ENCODE measurements at regions not wholly inside any gene's neighbourhood (a gene's known extent, or its start where the extent isn't known, plus 50 kb on each side); places are given as distances from the start of the nearest gene placed in this dataset.

DNA sequence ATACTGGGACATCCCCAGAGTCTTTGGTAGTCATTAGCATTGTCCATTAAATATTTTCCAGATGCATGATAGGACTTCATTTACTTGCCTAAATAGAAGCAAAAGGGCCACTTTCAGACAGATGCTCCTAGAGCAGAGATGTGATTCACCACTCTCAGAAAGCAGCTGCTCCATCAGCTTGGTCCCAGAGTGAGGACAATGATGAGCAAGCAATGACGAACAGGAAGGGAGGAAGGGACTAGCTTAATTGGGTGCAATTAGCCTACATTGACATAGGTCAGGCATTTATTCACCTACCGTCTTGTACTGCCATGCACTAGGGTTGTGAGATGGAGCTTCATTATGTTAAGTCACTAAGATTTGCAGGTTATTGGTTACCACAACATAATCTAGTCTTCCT is 85.1 kb upstream of the PLXNA2 start:
- no peak for DNase-seq (ENCODE audit: insufficient read length)
- no peak for FAIRE-seq
- TF ChIP-seq TAF1 (IDR thresholded peaks at IDR 0.05; ENCODE audit: borderline replicate concordance, low read depth, low read length) (no peak), POLR2A (IDR thresholded peaks at IDR 0.05; ENCODE audit: low read depth, low read length) (no peak), POLR2AphosphoS5 (IDR thresholded peaks at IDR 0.05; ENCODE audit: low read depth, low read length) (no peak)

DNA sequence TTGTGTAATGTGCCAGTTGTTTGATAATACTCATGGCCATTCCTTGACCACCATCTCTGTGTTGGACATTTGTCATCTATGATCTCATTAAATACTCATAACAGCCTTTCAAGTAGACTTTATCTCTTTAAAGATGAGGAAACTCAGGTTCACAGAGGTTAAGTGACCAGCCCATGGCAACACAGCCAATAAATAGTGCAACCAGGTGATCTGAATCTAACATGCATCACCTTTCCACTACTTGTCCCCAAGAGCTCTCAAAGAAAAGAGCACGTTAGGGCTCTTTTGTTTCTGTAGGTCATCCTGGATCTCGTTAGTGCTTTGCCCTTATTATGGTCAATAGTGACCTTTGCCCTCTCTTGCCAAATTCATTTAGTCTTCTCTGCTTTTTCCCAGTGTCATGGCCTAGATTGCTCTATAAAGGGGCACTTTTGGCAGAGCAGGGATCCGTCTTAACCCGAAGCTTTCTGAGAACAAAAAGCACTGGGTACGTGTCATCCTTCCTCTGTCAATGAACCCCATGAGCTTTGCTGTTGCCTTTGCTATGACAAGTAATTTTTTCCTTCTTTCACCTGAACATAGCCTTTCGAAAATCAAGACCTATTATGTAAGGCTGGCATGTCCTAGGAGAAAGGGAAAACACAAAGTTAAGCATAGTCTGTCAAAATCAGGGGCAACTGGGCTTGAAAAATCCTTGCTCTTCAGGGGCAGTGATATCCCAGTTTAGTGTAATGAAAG is 88.0 kb upstream of the PLXNA2 start:
- DNase-seq (ENCODE audit: insufficient read length) (no peak), FAIRE-seq (no peak)
- TF ChIP-seq POLR2A (IDR thresholded peaks at IDR 0.05; ENCODE audit: low read depth, low read length) (no peak), TAF1 (IDR thresholded peaks at IDR 0.05; ENCODE audit: borderline replicate concordance, low read depth, low read length) (no peak), POLR2AphosphoS5 (IDR thresholded peaks at IDR 0.05; ENCODE audit: low read depth, low read length) (no peak)

DNA sequence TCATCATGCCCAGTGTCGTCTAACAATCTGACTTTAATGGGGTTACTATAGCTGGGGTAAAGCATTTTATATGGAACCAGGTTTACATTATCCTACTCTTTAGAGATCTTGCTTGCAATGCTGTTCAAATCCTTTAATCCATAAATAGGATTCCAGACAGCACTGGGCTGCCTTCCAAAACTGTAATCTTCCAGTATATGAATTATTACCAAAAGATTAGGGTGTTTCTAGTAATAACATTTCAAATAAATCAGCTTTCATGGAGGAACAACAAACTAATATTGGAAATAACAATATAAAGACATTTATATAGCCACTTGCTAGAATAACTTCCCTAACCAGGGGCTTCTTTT is 88.6 kb upstream of the PLXNA2 start:
- no peak for DNase-seq (ENCODE audit: insufficient read length)
- FAIRE-seq: no peak
- TF ChIP-seq TAF1 (IDR thresholded peaks at IDR 0.05; ENCODE audit: borderline replicate concordance, low read depth, low read length) (no peak), POLR2AphosphoS5 (IDR thresholded peaks at IDR 0.05; ENCODE audit: low read depth, low read length) (no peak), POLR2A (IDR thresholded peaks at IDR 0.05; ENCODE audit: low read depth, low read length) (no peak)

DNA sequence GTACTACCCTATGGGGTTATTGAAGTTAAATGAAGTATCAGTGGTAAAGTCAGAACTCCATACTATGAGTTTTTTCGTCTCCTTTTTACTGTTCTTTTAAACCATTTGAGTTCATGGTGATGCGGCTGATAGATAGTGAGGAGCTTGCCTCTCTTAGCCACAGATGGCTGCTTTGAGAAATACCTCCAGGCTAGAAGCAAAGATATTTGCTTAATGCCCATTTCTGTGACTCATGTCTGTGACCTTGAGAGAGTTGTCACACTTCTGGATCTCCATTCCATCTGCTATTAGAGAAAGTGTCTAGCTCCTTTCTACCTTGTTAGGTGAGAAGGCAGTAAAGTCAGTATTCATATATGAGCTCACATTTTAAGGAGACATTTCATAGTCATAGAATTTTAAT is 89.5 kb upstream of the PLXNA2 start:
- no peak for FAIRE-seq

DNA sequence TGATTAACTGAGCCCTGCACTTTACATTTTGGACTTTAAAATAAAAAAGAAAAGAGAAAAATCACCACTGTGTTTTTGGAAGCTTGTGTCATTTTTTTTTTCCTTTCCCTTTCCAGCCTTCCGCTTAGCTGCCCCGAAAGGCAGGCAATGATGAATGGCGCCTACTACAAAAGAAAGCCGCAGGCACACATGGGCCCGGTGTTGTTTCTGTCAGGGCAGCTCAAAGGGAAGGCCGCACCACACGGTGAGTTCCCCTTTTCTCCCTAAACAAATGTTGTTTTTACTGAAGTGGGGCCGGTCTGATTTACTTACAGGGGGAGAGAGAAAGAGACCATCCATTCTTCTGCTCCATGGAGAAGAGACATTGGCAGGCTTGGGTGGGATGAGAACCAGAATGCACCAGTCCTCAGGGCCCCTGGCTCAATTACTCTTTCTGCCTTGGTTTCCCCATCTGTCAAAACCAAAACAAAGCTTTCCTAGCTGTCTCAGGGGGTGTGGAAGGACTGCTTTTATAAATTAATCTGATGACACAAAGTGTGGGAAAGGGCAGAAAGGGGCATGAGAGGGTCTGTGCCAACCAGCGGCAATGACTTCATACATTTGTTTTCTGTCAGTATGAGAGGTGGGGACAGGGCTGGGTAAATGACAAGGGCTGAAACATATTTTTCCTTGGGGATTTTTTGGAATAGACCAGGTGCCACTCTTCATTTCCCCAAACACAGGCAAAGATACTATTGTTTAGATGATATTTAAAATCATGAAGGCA is 91.4 kb upstream of the PLXNA2 start:
- TF ChIP-seq POLR2A (IDR thresholded peaks at IDR 0.05; ENCODE audit: low read depth, low read length) (no peak), POLR2AphosphoS5 (IDR thresholded peaks at IDR 0.05; ENCODE audit: low read depth, low read length) (no peak), TAF1 (IDR thresholded peaks at IDR 0.05; ENCODE audit: borderline replicate concordance, low read depth, low read length) (no peak)
- no peak for FAIRE-seq
- DNase-seq (ENCODE audit: insufficient read length): no peak

More for the DNA sequence above, 89.5 kb upstream of the PLXNA2 start:
- no peak for DNase-seq (ENCODE audit: insufficient read length)
- no peak for TF ChIP-seq TAF1 (IDR thresholded peaks at IDR 0.05; ENCODE audit: borderline replicate concordance, low read depth, low read length)

DNA sequence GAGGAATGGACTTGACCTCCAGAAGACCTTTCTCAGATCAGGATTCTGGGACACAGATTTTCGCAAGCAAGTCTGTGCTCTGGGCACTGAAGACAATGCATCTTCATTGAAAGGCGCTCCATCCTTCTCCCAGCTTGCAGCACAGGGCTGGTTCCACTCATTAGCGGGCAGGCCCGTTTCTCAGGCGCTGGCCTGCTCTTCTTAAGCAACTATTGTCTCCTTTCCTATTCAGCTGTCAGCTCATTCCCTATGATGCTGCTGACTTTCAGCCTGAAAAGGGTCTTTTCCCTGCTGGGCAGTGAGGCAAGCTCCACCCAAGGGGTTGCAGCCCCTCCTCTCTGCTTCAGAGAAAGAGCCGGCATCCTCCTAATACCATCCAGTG is 91.9 kb upstream of the PLXNA2 start:
- no peak for DNase-seq (ENCODE audit: insufficient read length)
- no peak for FAIRE-seq
- no peak for TF ChIP-seq TAF1 (IDR thresholded peaks at IDR 0.05; ENCODE audit: borderline replicate concordance, low read depth, low read length)
- TF ChIP-seq POLR2A (IDR thresholded peaks at IDR 0.05; ENCODE audit: low read depth, low read length): no peak
- TF ChIP-seq POLR2AphosphoS5 (IDR thresholded peaks at IDR 0.05; ENCODE audit: low read depth, low read length): no peak

DNA sequence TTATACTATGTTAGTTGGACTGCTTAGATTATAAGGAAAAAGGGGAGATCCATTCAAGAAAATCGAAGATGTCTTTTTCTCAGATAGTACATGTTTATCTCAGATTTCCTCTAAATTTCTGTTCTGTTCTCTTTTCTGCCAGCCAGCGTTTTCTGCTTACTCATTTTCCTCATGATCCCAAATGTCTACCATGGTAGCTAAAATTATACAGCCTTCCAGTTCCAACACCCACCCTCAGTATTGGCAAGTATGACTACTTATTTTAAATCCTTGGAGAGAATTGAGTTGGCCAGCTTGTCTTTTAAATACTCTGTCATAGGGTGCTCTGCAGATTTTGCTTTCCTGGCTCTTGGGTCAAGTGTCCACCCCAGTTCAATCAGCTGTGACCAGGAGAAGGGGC is 95.7 kb upstream of the PLXNA2 start:
- DNase-seq (ENCODE audit: insufficient read length) (no peak), FAIRE-seq (no peak)
- no peak for TF ChIP-seq TAF1 (IDR thresholded peaks at IDR 0.05; ENCODE audit: borderline replicate concordance, low read depth, low read length)
- TF ChIP-seq POLR2AphosphoS5 (IDR thresholded peaks at IDR 0.05; ENCODE audit: low read depth, low read length): no peak
- no peak for TF ChIP-seq POLR2A (IDR thresholded peaks at IDR 0.05; ENCODE audit: low read depth, low read length)

DNA sequence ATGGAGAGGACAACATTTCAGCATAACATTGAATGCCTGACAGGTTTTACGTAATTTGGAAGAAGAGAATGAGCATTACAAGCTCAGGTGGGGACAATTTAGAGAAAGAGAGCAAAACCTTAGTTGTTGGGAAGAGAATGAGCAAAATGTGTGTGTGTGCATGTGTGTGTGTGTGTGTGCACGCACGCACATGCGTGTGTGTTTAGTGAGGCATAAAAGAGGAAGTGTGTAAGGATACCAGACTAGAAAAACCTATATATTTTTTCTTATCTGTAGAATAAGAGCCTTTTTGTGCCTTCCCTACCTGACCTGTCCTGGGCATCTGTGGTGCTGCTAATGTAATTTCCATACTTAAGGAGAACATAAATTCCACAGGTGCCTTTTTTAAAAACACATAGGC is 99.0 kb upstream of the PLXNA2 start:
- FAIRE-seq (no peak), DNase-seq (ENCODE audit: insufficient read length) (no peak)
- TF ChIP-seq POLR2A (IDR thresholded peaks at IDR 0.05; ENCODE audit: low read depth, low read length) (no peak), POLR2AphosphoS5 (IDR thresholded peaks at IDR 0.05; ENCODE audit: low read depth, low read length) (no peak), TAF1 (IDR thresholded peaks at IDR 0.05; ENCODE audit: borderline replicate concordance, low read depth, low read length) (no peak)

DNA sequence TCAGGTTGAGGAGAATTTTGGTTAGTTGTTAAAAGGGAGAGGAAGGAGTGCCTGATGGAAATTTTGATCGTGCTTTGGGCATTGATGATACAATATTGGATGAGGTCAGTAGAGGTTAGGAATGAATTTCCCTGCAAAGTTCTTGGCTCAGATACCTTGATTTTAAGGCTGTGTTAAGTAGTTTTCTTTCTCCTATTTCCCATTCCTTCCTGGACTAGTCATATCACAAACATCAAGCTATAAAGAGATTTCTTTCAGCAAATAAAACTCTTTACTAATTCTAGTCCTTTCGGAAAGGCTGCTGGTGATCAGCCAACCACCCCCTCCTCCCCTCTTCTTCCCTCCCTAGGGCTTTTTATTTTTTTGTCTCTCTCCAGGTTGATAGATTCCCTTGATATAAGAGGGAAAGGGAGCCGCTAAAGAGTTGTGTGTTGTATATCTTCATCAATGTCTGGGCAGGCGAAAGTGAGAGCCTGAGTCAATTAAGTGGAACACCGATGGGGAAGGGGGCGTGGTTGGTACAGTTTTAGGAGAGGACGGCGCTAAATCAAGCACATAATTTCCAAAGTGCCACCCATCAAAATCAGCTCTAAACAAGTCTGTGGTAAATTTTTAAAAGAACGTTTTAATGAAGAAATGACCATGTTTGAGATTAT is 100.1 kb upstream of the PLXNA2 start:
- DNase-seq (ENCODE audit: insufficient read length): no peak
- TF ChIP-seq TAF1 (IDR thresholded peaks at IDR 0.05; ENCODE audit: borderline replicate concordance, low read depth, low read length) (no peak), POLR2AphosphoS5 (IDR thresholded peaks at IDR 0.05; ENCODE audit: low read depth, low read length) (no peak), POLR2A (IDR thresholded peaks at IDR 0.05; ENCODE audit: low read depth, low read length) (no peak)
- FAIRE-seq: no peak

DNA sequence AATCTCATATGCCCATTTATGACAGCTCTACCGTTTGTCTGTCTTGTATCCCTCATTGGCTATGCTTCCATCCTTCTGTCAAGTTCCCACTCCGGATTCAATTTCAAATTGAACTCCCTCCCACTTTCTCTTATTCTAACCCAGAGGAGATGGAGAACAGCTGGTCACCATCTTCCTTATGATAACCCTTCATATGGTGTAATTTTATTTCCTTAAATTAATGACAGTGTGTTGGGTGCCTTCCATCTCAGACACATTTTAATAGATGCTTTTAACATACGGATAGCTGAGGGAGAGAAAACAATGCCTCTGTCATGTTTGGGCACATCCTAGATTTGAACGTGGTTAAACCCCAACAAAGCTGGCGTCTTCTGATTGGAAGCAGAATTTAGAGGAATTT is 103.0 kb upstream of the PLXNA2 start:
- DNase-seq (ENCODE audit: insufficient read length) (no peak), FAIRE-seq (no peak)

DNA sequence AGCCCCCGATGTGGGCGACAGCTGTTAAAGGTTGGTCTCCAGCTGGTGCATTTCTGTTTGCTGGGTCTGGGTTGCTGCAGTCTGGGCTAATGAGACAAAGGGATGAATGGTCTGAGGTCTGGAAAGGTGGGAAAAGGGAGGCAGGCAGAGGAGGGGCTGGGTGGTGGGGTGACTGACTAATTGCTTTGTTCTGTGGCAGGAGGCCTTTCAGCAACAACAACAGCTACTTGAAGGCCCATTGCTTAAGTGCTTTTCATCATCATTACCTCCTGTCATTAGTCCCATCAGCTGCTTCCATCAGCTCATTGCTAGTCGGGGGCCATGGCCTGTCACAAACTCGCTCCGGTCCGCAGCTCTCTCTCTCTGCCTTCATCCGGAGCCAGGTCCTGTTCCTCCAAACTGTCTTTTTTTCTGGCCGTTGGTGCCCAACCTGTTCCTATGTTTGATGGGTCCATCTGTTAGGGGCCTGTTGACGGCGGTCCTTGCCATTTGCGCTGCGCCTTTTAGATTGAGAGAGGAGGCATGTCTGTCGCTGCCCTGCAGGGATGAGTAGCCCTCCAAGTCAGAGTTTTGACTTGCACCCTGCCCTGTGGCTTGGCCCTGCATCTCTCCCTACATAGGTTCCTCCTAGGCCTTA is 105.6 kb upstream of the PLXNA2 start:
- FAIRE-seq (no peak), DNase-seq (ENCODE audit: insufficient read length) (no peak)
- no peak for TF ChIP-seq POLR2AphosphoS5 (IDR thresholded peaks at IDR 0.05; ENCODE audit: low read depth, low read length)
- TF ChIP-seq POLR2A (IDR thresholded peaks at IDR 0.05; ENCODE audit: low read depth, low read length): no peak
- no peak for TF ChIP-seq TAF1 (IDR thresholded peaks at IDR 0.05; ENCODE audit: borderline replicate concordance, low read depth, low read length)

More for the DNA sequence above, 103.0 kb upstream of the PLXNA2 start:
- TF ChIP-seq POLR2AphosphoS5 (IDR thresholded peaks at IDR 0.05; ENCODE audit: low read depth, low read length) (no peak), POLR2A (IDR thresholded peaks at IDR 0.05; ENCODE audit: low read depth, low read length) (no peak), TAF1 (IDR thresholded peaks at IDR 0.05; ENCODE audit: borderline replicate concordance, low read depth, low read length) (no peak)

All from GM12892 (cell line).